HepG2 (cell line): ENCODE measurements at regions not wholly inside any gene's neighbourhood (a gene's known extent, or its start where the extent isn't known, plus 50 kb on each side); places are given as distances from the start of the nearest gene placed in this dataset.

Source experiments
- ATAC-seq: fragments of 200-7000 bp; cut with Tn5 transposase; 3 replicates; pipeline ENCODE4 v1.9.1; 2020; ENCODE audit warnings: mild to moderate bottlenecking, moderate library complexity
- BruUV-seq: library from RNA; stranded (reverse); fragments of 400-500 nt; replicated peaks from 2 replicates; lab custom pipeline; 2021; lab: Mats Ljungman, UMichigan
- CTCF ChIA-PET: fragments of 300-600 bp; formaldehyde crosslinking; extraction: SDS; loops from one replicate; lab custom pipeline; 2021; ENCODE audit warnings: low total read pairs, inconsistent platforms, low intra/inter-chr PET ratio; lab: Yijun Ruan, JAX
- POLR2A ChIA-PET: fragments of 350-600 bp; sonication (Branson Sonifier 250); formaldehyde crosslinking; loops from one replicate; lab custom pipeline; 2020; ENCODE audit warnings: antibody characterized with exemption, inconsistent platforms; lab: Yijun Ruan, JAX
- DNase-seq: peaks from one replicate; pipeline ENCODE4 v3.0.0-alpha.2; 2015; ENCODE audit warnings: low spot score
- FAIRE-seq: peaks from 3 replicates; lab custom pipeline; 2011; peaks lifted over from hg19 to GRCh38; lab: Jason Lieb, UNC
- H2AFZ ChIP-seq: one replicate; pipeline ENCODE4 v1.6.1; 2011; ENCODE audit warnings: low read length, inconsistent platforms
- H3K27ac ChIP-seq: fragments of 300-600 bp; 3 replicates; pipeline ENCODE4 v1.8.0; 2011; ENCODE audit warnings: mixed run types, mild to moderate bottlenecking, mixed read lengths, low read length, inconsistent platforms; ENCODE audit not compliant: insufficient read depth; ENCODE audit errors: extremely low read length
- H3K27me3 ChIP-seq, 2 experiments: fragments of 200-600 bp in 1 of 2; 2 replicates in 1 of 2; 3 replicates in 1 of 2; pipeline versions ENCODE4 v1.6.0 to v1.8.0; 2011; ENCODE audit warnings: low read length in 2 of 2, mild to moderate bottlenecking in 2 of 2, moderate library complexity in 2 of 2, inconsistent platforms in 1 of 2; ENCODE audit not compliant: insufficient read depth in 2 of 2, control insufficient read depth in 1 of 2
- H3K36me3 ChIP-seq, 2 experiments: fragments of 200-600 bp in 1 of 2; replicated peaks in 1 of 2; 2 replicates in 1 of 2; 3 replicates in 1 of 2; pipeline versions ENCODE4 v1.5.1 to v1.8.0; 2011; ENCODE audit warnings: low read length in 2 of 2, inconsistent platforms in 1 of 2; ENCODE audit not compliant: insufficient read depth in 2 of 2, control insufficient read depth in 1 of 2
- H3K4me1 ChIP-seq: 2 replicates; pipeline ENCODE4 v1.5.1; 2012; ENCODE audit warnings: low read length, inconsistent platforms; ENCODE audit not compliant: insufficient read depth
- H3K4me2 ChIP-seq: 2 replicates; pipeline ENCODE4 v1.6.0; 2011; ENCODE audit warnings: low read depth, low read length, inconsistent platforms
- H3K4me3 ChIP-seq, 3 experiments: fragments of 200-600 bp in 1 of 3; sonication (generic), shearing (Covaris generic) in 1 of 3; replicated peaks in 1 of 3; 2 replicates each; pipeline ENCODE4 v1.5.1; 2011 to 2016; ENCODE audit warnings: low read length in 3 of 3, inconsistent platforms in 2 of 3, low read depth in 2 of 3, mild to moderate bottlenecking in 2 of 3, control low read depth in 1 of 3, mixed read lengths in 1 of 3; ENCODE audit not compliant: insufficient read depth in 1 of 3
- H3K79me2 ChIP-seq: one replicate; pipeline ENCODE4 v1.6.1; 2011; ENCODE audit warnings: low read length, inconsistent platforms; ENCODE audit not compliant: insufficient read depth
- H3K9ac ChIP-seq: 2 replicates; pipeline ENCODE4 v1.6.0; 2011; ENCODE audit warnings: mild to moderate bottlenecking, low read depth, low read length, inconsistent platforms; ENCODE audit not compliant: insufficient read depth
- H3K9me3 ChIP-seq: 2 replicates; pipeline ENCODE4 v1.5.1; 2012; ENCODE audit warnings: mild to moderate bottlenecking, low read length
- H4K20me1 ChIP-seq: 2 replicates; pipeline ENCODE4 v1.6.0; 2011; ENCODE audit warnings: inconsistent platforms, mild to moderate bottlenecking, low read length, moderate library complexity; ENCODE audit not compliant: insufficient read depth
- ATF7 ChIP-seq, 2 experiments: fragments of 450-650 bp in 1 of 2; sonication (generic) in 1 of 2; formaldehyde crosslinking in 1 of 2; IDR thresholded peaks; 2 replicates each; pipeline versions ENCODE4 v1.4.0 to v1.6.1; 2016 to 2020; ENCODE audit warnings: antibody characterized with exemption in 1 of 2, mild to moderate bottlenecking in 1 of 2, missing genetic modification reagents in 1 of 2
- MAFF ChIP-seq: IDR thresholded peaks from 2 replicates; pipeline ENCODE4 v1.6.1; 2011; ENCODE audit warnings: low read depth, low read length, improper control_type of control experiment
- MZF1 ChIP-seq: sonication (generic); formaldehyde crosslinking; IDR thresholded peaks from 2 replicates; pipeline ENCODE4 v1.8.1; 2023; ENCODE audit warnings: mild to moderate bottlenecking, missing genetic modification reagents, borderline replicate concordance
- ZNF7 ChIP-seq: IDR thresholded peaks from 2 replicates; pipeline ENCODE4 v1.6.1; 2016; ENCODE audit warnings: missing biosample characterization, missing genetic modification reagents
- WGBS: methylation state at CpG from one replicate; pipeline ENCODE4 v1.1.6; 2017; ENCODE audit warnings: low lambda C conversion rate; 5-methylcytosine and 5-hydroxymethylcytosine counted together
- in situ Hi-C: cut with HindIII; loops from 2 replicates; pipeline ENCODE4 v1.10.0; 2017; ENCODE audit warnings: low pct_unique_long_range_greater_than_20kb; ENCODE audit not compliant: extremely low pct_ligation_motif_present
- intact Hi-C: fragments of 100-400 bp; cut with micrococcal nuclease; formaldehyde crosslinking; loops from one replicate; pipeline ENCODE4 v1.10.0; 2022; ENCODE audit not compliant: unreplicated experiment
- TF ChIP-seq, protein P1 (sequence below): sonication (generic); formaldehyde crosslinking; IDR thresholded peaks from 2 replicates; pipeline ENCODE4 v1.4.0; 2020; ENCODE audit warnings: missing genetic modification reagents, borderline replicate concordance

DNA sequence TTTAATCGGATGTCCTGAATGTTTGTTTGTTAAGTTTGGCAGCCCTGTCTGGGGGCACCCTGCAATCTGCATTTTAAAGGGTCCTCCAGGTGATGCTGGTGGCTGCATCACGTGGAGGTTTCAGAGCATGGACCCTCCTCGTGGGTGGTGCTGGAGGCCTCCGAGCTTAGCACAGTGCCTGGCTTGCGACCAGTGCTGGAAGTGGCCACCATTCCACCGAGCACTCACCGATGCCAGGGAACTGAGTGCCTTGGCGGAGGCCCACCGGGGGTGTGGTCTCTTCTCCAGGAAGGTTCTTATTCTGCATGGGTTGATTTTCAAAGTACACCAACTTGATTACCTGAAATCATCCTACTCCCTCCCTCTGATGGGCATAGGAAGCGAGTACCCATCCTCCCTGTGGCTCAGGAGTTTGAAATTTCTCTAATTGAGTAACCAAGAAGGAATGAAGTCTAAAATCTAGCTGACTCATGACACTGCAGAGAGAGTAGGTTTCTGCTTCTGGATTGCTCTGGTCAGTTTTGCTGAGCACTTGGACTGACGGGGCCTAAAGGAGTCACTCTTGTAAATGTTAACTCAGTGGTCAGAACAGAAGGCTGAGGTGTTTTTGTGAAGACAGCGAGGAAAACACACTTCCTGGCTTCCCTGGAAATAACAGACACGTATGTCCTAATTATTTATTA lies 58.1 kb upstream of the SLC66A3 start:
- ATAC-seq = no peak

GRCh38 chr2:11097854-11098387 lies 57.3 kb upstream of the SLC66A3 start:
- no peaks in the 10 kb centered on the region for H3K4me1 ChIP-seq
- no peak overlapping the region for H3K4me2 ChIP-seq
- no peaks in the 10 kb centered on the region for H3K36me3 ChIP-seq
- no peak overlapping the region for H3K27ac ChIP-seq
- no peaks in the 10 kb centered on the region for H3K9me3 ChIP-seq
- intact Hi-C loops (no loop called here), in situ Hi-C loops (no loop called here)
- no peak overlapping the region for H3K9ac ChIP-seq
- no peaks in the 10 kb centered on the region for H3K79me2 ChIP-seq
- DNase-seq = no peak
- ChIA-PET CTCF (no interaction called here), POLR2A (no interaction called here)
- no peak overlapping the region for H2AFZ ChIP-seq
- BruUV-seq = no TSS peak
- no peak for FAIRE-seq
- no peaks in the 10 kb centered on the region for H4K20me1 ChIP-seq
- H3K27me3 ChIP-seq = peaks cover 5 to 43% of the 10 kb centered on the region in 2 experiments; a peak in 4 of 5 replicates
- TF ChIP-seq ATF7 (IDR thresholded peaks at IDR 0.05) (0 out of 2 replicates have a peak, but pooled peaks have one; percentile 9), ATF7 (CRISPR knock-in tag; IDR thresholded peaks at IDR 0.05) (no peak)
- TF ChIP-seq, protein P1, sequence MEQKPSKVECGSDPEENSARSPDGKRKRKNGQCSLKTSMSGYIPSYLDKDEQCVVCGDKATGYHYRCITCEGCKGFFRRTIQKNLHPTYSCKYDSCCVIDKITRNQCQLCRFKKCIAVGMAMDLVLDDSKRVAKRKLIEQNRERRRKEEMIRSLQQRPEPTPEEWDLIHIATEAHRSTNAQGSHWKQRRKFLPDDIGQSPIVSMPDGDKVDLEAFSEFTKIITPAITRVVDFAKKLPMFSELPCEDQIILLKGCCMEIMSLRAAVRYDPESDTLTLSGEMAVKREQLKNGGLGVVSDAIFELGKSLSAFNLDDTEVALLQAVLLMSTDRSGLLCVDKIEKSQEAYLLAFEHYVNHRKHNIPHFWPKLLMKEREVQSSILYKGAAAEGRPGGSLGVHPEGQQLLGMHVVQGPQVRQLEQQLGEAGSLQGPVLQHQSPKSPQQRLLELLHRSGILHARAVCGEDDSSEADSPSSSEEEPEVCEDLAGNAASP (CRISPR knock-in tag) = no peak
- H3K4me3 ChIP-seq = no peak overlapping the region
- ATAC-seq = no peak
- 21% methylated on average over 13 of the region's 13 CpGs for WGBS

More for the DNA sequence above, 58.1 kb upstream of the SLC66A3 start:
- in situ Hi-C loops = no loop called here
- Histone ChIP-seq H3K9me3 (no peaks in the 10 kb centered on the region), H3K4me1 (no peaks in the 10 kb centered on the region), H4K20me1 (no peaks in the 10 kb centered on the region), H3K27ac (no peak overlapping the region), H3K79me2 (no peaks in the 10 kb centered on the region), H3K4me3 (no peak overlapping the region), H3K9ac (no peak overlapping the region), H3K27me3 (peaks cover 4 to 37% of the 10 kb centered on the region in 2 experiments; a peak in 4 of 5 replicates), H3K36me3 (no peaks in the 10 kb centered on the region), H2AFZ (no peak overlapping the region), H3K4me2 (no peak overlapping the region)
- POLR2A ChIA-PET = no interaction called here
- WGBS = 17% methylated on average over 7 of the region's 13 CpGs
- CTCF ChIA-PET = no interaction called here
- no TSS peak for BruUV-seq
- no peak for DNase-seq
- no peak for TF ChIP-seq MZF1 (CRISPR knock-in tag)
- TF ChIP-seq MAFF = peak; percentile 34; the same call in 1 of the 2 replicates
- TF ChIP-seq ZNF7 (CRISPR knock-in tag) = no peak
- FAIRE-seq = no peak
- intact Hi-C loops = no loop called here
